NOMO-1 treated with dmso at 0.1 percent for 144 hours (cell line): ENCODE measurements at regions not wholly inside any gene's neighbourhood (a gene's known extent, or its start where the extent isn't known, plus 50 kb on each side); places are given as distances from the start of the nearest gene placed in this dataset.

Experiments
- DNase-seq: peaks from one replicate; lab custom pipeline; 2025; ENCODE audit not compliant: unreplicated experiment; lab: John Stamatoyannopoulos, UW

- DNase-seq, result no peak
Measured at GRCh38 chr20:24813080-24813479, 136.0 kb upstream of the CST7 start.

GRCh38 chr20:24813496-24813895 lies 135.6 kb upstream of the CST7 start:
- DNase-seq, result no peak

GRCh38 chr20:24813936-24814335 lies 135.1 kb upstream of the CST7 start:
- DNase-seq, result no peak

- no peak for DNase-seq
Measured at GRCh38 chr20:24814556-24815195, 134.4 kb upstream of the CST7 start.

- no peak for DNase-seq
Measured at GRCh38 chr20:24815196-24815815, 133.8 kb upstream of the CST7 start.

GRCh38 chr20:24815931-24816330 lies 133.1 kb upstream of the CST7 start:
- DNase-seq, result no peak

- DNase-seq, result no peak
Measured at GRCh38 chr20:24816431-24816830, 132.6 kb upstream of the CST7 start.

GRCh38 chr20:24816907-24817306 lies 132.2 kb upstream of the CST7 start:
- DNase-seq, result no peak

GRCh38 chr20:24817351-24817750 lies 131.7 kb upstream of the CST7 start:
- no peak for DNase-seq

GRCh38 chr20:24818056-24818455 lies 131.0 kb upstream of the CST7 start:
- DNase-seq, result no peak

GRCh38 chr20:24819331-24819965 lies 129.6 kb upstream of the CST7 start:
- DNase-seq, result no peak

- DNase-seq, result no peak
Measured at GRCh38 chr20:24820345-24820744, 128.7 kb upstream of the CST7 start.

- DNase-seq, result no peak
Measured at GRCh38 chr20:24821391-24821790, 127.7 kb upstream of the CST7 start.

- no peak for DNase-seq
Measured at GRCh38 chr20:24823176-24823784, 125.8 kb upstream of the CST7 start.

GRCh38 chr20:24823989-24824693 lies 124.9 kb upstream of the CST7 start:
- DNase-seq, result no peak

- DNase-seq, result no peak
Measured at GRCh38 chr20:24825591-24825990, 123.5 kb upstream of the CST7 start.

- DNase-seq, result no peak
Measured at GRCh38 chr20:24827603-24828295, 121.3 kb upstream of the CST7 start.

- no peak for DNase-seq
Measured at GRCh38 chr20:24828992-24829648, 119.9 kb upstream of the CST7 start.

GRCh38 chr20:24829649-24830370 lies 119.3 kb upstream of the CST7 start:
- no peak for DNase-seq

- DNase-seq, result no peak
Measured at GRCh38 chr20:24830649-24831048, 118.4 kb upstream of the CST7 start.
